Ovary (tissue), 1 donor: ENCODE measurements at regions not wholly inside any gene's neighbourhood (a gene's known extent, or its start where the extent isn't known, plus 50 kb on each side); places are given as distances from the start of the nearest gene placed in this dataset.

Experiments
- EP300 ChIP-seq: sonication (generic); formaldehyde crosslinking; IDR thresholded peaks from one replicate; pipeline ENCODE4 v1.6.1; 2017; ENCODE audit warnings: antibody characterized with exemption
- POLR2A ChIP-seq: fragments of 450-650 bp; IDR thresholded peaks from one replicate; pipeline ENCODE4 v1.6.1; 2017; ENCODE audit warnings: antibody characterized with exemption, mild to moderate bottlenecking, moderate library complexity

DNA sequence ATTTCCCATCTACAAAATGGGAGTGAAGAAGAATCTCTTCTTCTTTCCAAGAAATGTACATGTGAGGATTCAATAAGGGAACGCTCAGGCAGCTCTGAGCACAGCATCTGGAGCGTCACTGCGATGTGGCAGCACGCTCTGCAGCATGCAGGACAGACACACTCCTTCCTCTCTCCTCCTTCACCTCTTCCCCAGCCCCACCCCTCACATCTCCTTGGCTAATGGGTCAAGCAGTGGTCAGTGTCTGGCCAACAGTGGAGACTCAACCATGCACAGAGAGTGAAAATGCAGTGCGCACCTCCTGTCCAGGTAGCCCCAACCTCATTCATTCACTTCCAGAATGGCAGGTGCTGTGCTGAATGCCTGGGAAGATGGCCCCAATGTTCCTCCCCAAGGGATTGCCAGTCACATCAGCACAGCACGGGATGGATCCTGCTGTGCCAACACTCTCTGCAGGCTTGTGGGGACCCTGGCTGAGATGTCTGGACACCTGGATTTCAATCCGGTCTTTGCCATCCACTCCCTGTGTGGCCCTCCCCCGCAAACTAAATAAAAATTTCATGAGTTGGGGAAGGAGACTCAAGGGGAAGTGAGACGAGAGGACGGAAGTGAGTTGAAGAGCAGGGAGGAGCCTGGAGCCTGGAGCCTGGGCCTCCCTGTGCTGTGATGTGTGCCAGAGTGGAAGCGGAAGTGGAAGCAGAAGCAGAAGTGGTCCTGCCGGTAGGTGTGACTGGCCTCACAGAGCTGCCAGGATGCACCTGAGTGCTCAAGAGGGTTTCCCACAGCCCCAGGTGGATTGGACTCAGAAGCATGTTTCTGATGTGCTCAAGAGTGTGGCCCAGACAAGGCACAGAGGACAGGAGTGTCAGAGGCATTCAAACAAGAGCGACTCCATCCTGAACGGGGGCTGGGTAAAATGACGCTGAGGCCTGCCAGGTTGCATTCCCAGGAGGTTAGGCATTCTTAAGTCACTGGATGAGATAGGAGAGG is 163.9 kb downstream of the SMAD6 start:
- TF ChIP-seq POLR2A: no peak
- TF ChIP-seq EP300: no peak
